Activated naive CD4-positive, alpha-beta T cell treated with anti-CD3 and anti-CD28 coated beads, Interleukin-2, amount 50 U/mL, for 72 hours (primary cell): ENCODE measurements at regions not wholly inside any gene's neighbourhood (a gene's known extent, or its start where the extent isn't known, plus 50 kb on each side); places are given as distances from the start of the nearest gene placed in this dataset.

ENCODE experiments used
- ATAC-seq, 2 donors: fragments of 150-1000 bp; cut with Tn5 transposase; 2 replicates each; pipeline ENCODE4 v1.10.0; 2021; ENCODE audit warnings: mild to moderate bottlenecking in 2 of 2, moderate library complexity in 2 of 2
- DNase-seq, 2 donors: peaks; one replicate each; pipeline ENCODE4 v3.0.0; 2021 to 2022; ENCODE audit warnings: low spot score in 2 of 2
- H3K27ac Mint-ChIP-seq, 2 donors: one replicate each; pipeline ENCODE4 v1.8.0; 2022; ENCODE audit warnings: mild to moderate bottlenecking in 2 of 2, mixed read lengths in 2 of 2
- H3K36me3 Mint-ChIP-seq, 2 donors: one replicate each; pipeline ENCODE4 v1.8.0; 2022; ENCODE audit warnings: mixed read lengths in 2 of 2
- H3K9me3 Mint-ChIP-seq, 2 donors: one replicate each; pipeline ENCODE4 v1.8.0; 2022; ENCODE audit warnings: mixed read lengths in 2 of 2

GRCh38 chr14:87014856-87015255 is 978.1 kb downstream of the GALC start:
- no peak for ATAC-seq

GRCh38 chr14:87013583-87013982 is 979.4 kb downstream of the GALC start:
- H3K36me3 Mint-ChIP-seq: no peaks in the 10 kb centered on the region
- DNase-seq (no peak), ATAC-seq (no peak)
- no peak overlapping the region for H3K27ac Mint-ChIP-seq
- H3K9me3 Mint-ChIP-seq: peaks cover 4 to 5% of the 10 kb centered on the region in 2 donors

More at GRCh38 chr14:87014856-87015255, 978.1 kb downstream of the GALC start:
- Mint-ChIP-seq H3K36me3 (no peaks in the 10 kb centered on the region), H3K9me3 (peaks cover 4 to 5% of the 10 kb centered on the region in 2 donors), H3K27ac (no peak overlapping the region)
- DNase-seq: no peak

- Mint-ChIP-seq H3K36me3 (no peaks in the 10 kb centered on the region), H3K9me3 (peaks cover 0 to 5% of the 10 kb centered on the region in 2 donors), H3K27ac (no peak overlapping the region)
- DNase-seq: no peak
- ATAC-seq: no peak
These were observed 984.0 kb downstream of the GALC start for GRCh38 chr14:87008965-87009364.

GRCh38 chr14:87005280-87005679 is 987.7 kb downstream of the GALC start:
- DNase-seq (no peak), ATAC-seq (no peak)
- Mint-ChIP-seq H3K27ac (no peak overlapping the region), H3K36me3 (no peaks in the 10 kb centered on the region), H3K9me3 (peaks cover 3 to 10% of the 10 kb centered on the region in 2 donors)

- Mint-ChIP-seq H3K9me3 (peaks cover 3 to 10% of the 10 kb centered on the region in 2 donors), H3K27ac (no peak overlapping the region), H3K36me3 (no peaks in the 10 kb centered on the region)
- DNase-seq (no peak), ATAC-seq (no peak)
These were observed 990.2 kb downstream of the GALC start for GRCh38 chr14:87002776-87003175.

- no peak for DNase-seq
- no peak overlapping the region for H3K27ac Mint-ChIP-seq
- ATAC-seq: no peak
- peaks cover 3 to 10% of the 10 kb centered on the region in 2 donors for H3K9me3 Mint-ChIP-seq
- no peaks in the 10 kb centered on the region for H3K36me3 Mint-ChIP-seq
These were observed 991.6 kb downstream of the GALC start for GRCh38 chr14:87001333-87001732.

GRCh38 chr14:87000081-87000480 is 992.9 kb downstream of the GALC start:
- DNase-seq: no peak
- H3K36me3 Mint-ChIP-seq: no peaks in the 10 kb centered on the region
- no peak for ATAC-seq
- H3K9me3 Mint-ChIP-seq: peaks cover 3 to 8% of the 10 kb centered on the region in 2 donors
- H3K27ac Mint-ChIP-seq: no peak overlapping the region

GRCh38 chr14:86999036-86999435 is 993.9 kb downstream of the GALC start:
- ATAC-seq (no peak), DNase-seq (no peak)
- Mint-ChIP-seq H3K36me3 (no peaks in the 10 kb centered on the region), H3K27ac (no peak overlapping the region), H3K9me3 (peaks cover 3 to 4% of the 10 kb centered on the region in 2 donors)

- no peaks in the 10 kb centered on the region for H3K36me3 Mint-ChIP-seq
- ATAC-seq (no peak), DNase-seq (no peak)
- H3K9me3 Mint-ChIP-seq: peaks cover 3 to 4% of the 10 kb centered on the region in 2 donors
- no peak overlapping the region for H3K27ac Mint-ChIP-seq
These were observed 995.7 kb downstream of the GALC start for GRCh38 chr14:86997271-86997670.

GRCh38 chr14:86990396-86990795 is 1002.6 kb downstream of the GALC start:
- peaks cover 4 to 10% of the 10 kb centered on the region in 2 donors for H3K9me3 Mint-ChIP-seq
- no peak for DNase-seq
- no peak overlapping the region for H3K27ac Mint-ChIP-seq
- H3K36me3 Mint-ChIP-seq: no peaks in the 10 kb centered on the region
- no peak for ATAC-seq

GRCh38 chr14:86989285-86989684 is 1003.7 kb downstream of the GALC start:
- Mint-ChIP-seq H3K27ac (no peak overlapping the region), H3K9me3 (peaks cover 4 to 10% of the 10 kb centered on the region in 2 donors), H3K36me3 (no peaks in the 10 kb centered on the region)
- DNase-seq (no peak), ATAC-seq (no peak)

GRCh38 chr14:86987966-86988365 is 1005.0 kb downstream of the GALC start:
- Mint-ChIP-seq H3K36me3 (no peaks in the 10 kb centered on the region), H3K27ac (no peak overlapping the region), H3K9me3 (peaks cover 12 to 13% of the 10 kb centered on the region in 2 donors)
- ATAC-seq: no peak
- no peak for DNase-seq

- DNase-seq (no peak), ATAC-seq (no peak)
- peaks cover 24 to 30% of the 10 kb centered on the region in 2 donors for H3K9me3 Mint-ChIP-seq
- H3K36me3 Mint-ChIP-seq: peaks cover 8 to 22% of the 10 kb centered on the region in 2 donors
- no peak overlapping the region for H3K27ac Mint-ChIP-seq
These were observed 1019.8 kb downstream of the GALC start for GRCh38 chr14:86973177-86973576.

GRCh38 chr14:86971292-86971691 is 1021.7 kb downstream of the GALC start:
- no peak for ATAC-seq

GRCh38 chr14:86961106-86961716 is 1031.8 kb downstream of the GALC start:
- H3K36me3 Mint-ChIP-seq: peaks cover 0 to 11% of the 10 kb centered on the region in 2 donors
- DNase-seq: no peak
- ATAC-seq: no peak
- peaks cover 8 to 20% of the 10 kb centered on the region in 2 donors for H3K9me3 Mint-ChIP-seq
- H3K27ac Mint-ChIP-seq: no peak overlapping the region

More at GRCh38 chr14:86971292-86971691, 1021.7 kb downstream of the GALC start:
- Mint-ChIP-seq H3K9me3 (peaks cover 12 to 26% of the 10 kb centered on the region in 2 donors), H3K36me3 (peaks cover 8 to 31% of the 10 kb centered on the region in 2 donors), H3K27ac (no peak overlapping the region)
- DNase-seq: no peak

- Mint-ChIP-seq H3K27ac (no peak overlapping the region), H3K9me3 (peaks cover 0 to 14% of the 10 kb centered on the region in 2 donors), H3K36me3 (no peaks in the 10 kb centered on the region)
- no peak for DNase-seq
- no peak for ATAC-seq
These were observed 1037.1 kb downstream of the GALC start for GRCh38 chr14:86955771-86956354.

GRCh38 chr14:86954623-86955022 is 1038.4 kb downstream of the GALC start:
- DNase-seq: no peak
- peaks cover 0 to 18% of the 10 kb centered on the region in 2 donors for H3K9me3 Mint-ChIP-seq
- no peak for ATAC-seq
- no peaks in the 10 kb centered on the region for H3K36me3 Mint-ChIP-seq
- H3K27ac Mint-ChIP-seq: no peak overlapping the region

- H3K9me3 Mint-ChIP-seq: peaks cover 6 to 14% of the 10 kb centered on the region in 2 donors
- DNase-seq (no peak), ATAC-seq (no peak)
- H3K27ac Mint-ChIP-seq: no peak overlapping the region
- H3K36me3 Mint-ChIP-seq: no peaks in the 10 kb centered on the region
These were observed 1046.5 kb downstream of the GALC start for GRCh38 chr14:86946446-86946845.
